ENCODE measurements at regions not wholly inside any gene's neighbourhood (a gene's known extent, or its start where the extent isn't known, plus 50 kb on each side); places are given as distances from the start of the nearest gene placed in this dataset.

- DNase-seq (ENCODE audit: low spot score): no peak
- in situ Hi-C loops (cut with MboI; ENCODE audit: low pct_unique_long_range_greater_than_20kb, low sequenced_read_pairs, unreplicated experiment): no loop called here
- no peak for TF ChIP-seq CTCF (IDR thresholded peaks at IDR 0.05; ENCODE audit: extremely low read depth, insufficient read depth, missing control alignments)
These were observed 256.6 kb upstream of the ROPN1 start for GRCh38 chr3:124248471-124249028.

GRCh38 chr3:124249038-124249437 lies 257.1 kb upstream of the ROPN1 start:
- DNase-seq (ENCODE audit: low spot score): no peak
- TF ChIP-seq CTCF (IDR thresholded peaks at IDR 0.05; ENCODE audit: extremely low read depth, insufficient read depth, missing control alignments): no peak
- in situ Hi-C loops (cut with MboI; ENCODE audit: low pct_unique_long_range_greater_than_20kb, low sequenced_read_pairs, unreplicated experiment): no loop called here

GRCh38 chr3:124250053-124250452 lies 258.1 kb upstream of the ROPN1 start:
- DNase-seq (ENCODE audit: low spot score): no peak
- in situ Hi-C loops (cut with MboI; ENCODE audit: low pct_unique_long_range_greater_than_20kb, low sequenced_read_pairs, unreplicated experiment): no loop called here
- TF ChIP-seq CTCF (IDR thresholded peaks at IDR 0.05; ENCODE audit: extremely low read depth, insufficient read depth, missing control alignments): no peak

GRCh38 chr3:124256156-124256555 lies 264.2 kb upstream of the ROPN1 start:
- in situ Hi-C loops (cut with MboI; ENCODE audit: low pct_unique_long_range_greater_than_20kb, low sequenced_read_pairs, unreplicated experiment): no loop called here
- no peak for DNase-seq (ENCODE audit: low spot score)
- TF ChIP-seq CTCF (IDR thresholded peaks at IDR 0.05; ENCODE audit: extremely low read depth, insufficient read depth, missing control alignments): no peak

- in situ Hi-C loops (cut with MboI; ENCODE audit: low pct_unique_long_range_greater_than_20kb, low sequenced_read_pairs, unreplicated experiment): no loop called here
- TF ChIP-seq CTCF (IDR thresholded peaks at IDR 0.05; ENCODE audit: extremely low read depth, insufficient read depth, missing control alignments): no peak
- no peak for DNase-seq (ENCODE audit: low spot score)
These were observed 264.7 kb upstream of the ROPN1 start for GRCh38 chr3:124256599-124256998.

- DNase-seq (ENCODE audit: low spot score): no peak
- no peak for TF ChIP-seq CTCF (IDR thresholded peaks at IDR 0.05; ENCODE audit: extremely low read depth, insufficient read depth, missing control alignments)
- in situ Hi-C loops (cut with MboI; ENCODE audit: low pct_unique_long_range_greater_than_20kb, low sequenced_read_pairs, unreplicated experiment): no loop called here
These were observed 265.5 kb upstream of the ROPN1 start for GRCh38 chr3:124257336-124257864.
